ENCODE measurements at regions not wholly inside any gene's neighbourhood (a gene's known extent, or its start where the extent isn't known, plus 50 kb on each side); places are given as distances from the start of the nearest gene placed in this dataset.
"Not testable (repeated sequence)": the region's sequence is repeated elsewhere in the genome, so short reads cannot be mapped to it uniquely, and the experiment has no call there.

DNA sequence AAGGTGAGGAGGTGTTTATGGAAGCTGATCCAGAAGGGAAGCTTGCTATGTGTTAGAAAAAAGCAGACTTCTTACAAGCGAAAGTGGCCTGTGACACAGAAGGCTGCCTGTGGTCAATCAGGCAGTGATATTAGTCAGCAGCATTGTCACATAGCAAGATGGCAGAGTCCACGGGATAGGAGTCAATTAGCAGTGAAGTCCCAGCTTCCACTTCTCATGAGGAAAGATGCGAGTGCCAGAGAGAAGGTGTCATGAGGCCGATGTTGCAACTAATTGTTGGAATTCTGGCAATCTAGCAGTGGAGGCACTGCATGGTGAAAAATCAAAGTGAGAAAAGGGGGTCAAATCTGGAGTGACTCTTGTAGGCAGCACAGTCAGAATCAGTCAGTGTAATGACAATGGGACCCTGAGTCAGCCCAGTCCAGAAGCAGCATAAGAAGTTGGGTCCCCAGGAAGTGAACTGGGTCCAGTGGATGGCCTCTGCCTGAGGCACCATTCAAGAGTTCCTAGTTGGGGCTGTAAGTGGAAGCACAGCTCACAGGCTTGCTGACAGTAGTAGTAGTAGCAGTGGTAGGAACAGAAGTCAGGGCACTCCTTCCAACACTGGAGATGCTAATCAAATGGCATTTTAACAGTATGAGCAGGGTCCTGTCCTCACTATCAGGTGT, 85.1 kb downstream of the TNFRSF13B start:
- Histone ChIP-seq H3K4me1 (ENCODE audit: control insufficient read depth, insufficient read depth, low read length) (no peaks in the 10 kb centered on the region), H3K9me3 (ENCODE audit: control insufficient read depth, insufficient read depth, low read depth, low read length) (no peaks in the 10 kb centered on the region), H3K4me3 (ENCODE audit: low read depth in 2 of 2, low read length in 2 of 2) (no peak overlapping the region), H3K27me3 (ENCODE audit: control insufficient read depth, insufficient read depth, low read length) (no peaks in the 10 kb centered on the region), H3K27ac (ENCODE audit: low read length) (no peak overlapping the region), H3K36me3 (ENCODE audit: control insufficient read depth, insufficient read depth, low read length) (no peaks in the 10 kb centered on the region)
- POLR2A ChIA-PET: no interaction called here
- intact Hi-C loops (cut with micrococcal nuclease; ENCODE audit: unreplicated experiment) (no loop called here), in situ Hi-C loops (cut with HindIII; ENCODE audit: low pct_unique_long_range_greater_than_20kb, low sequenced_read_pairs) (no loop called here)
- CTCF ChIA-PET: no interaction called here
- ATAC-seq (no peak), DNase-seq (ENCODE audit: low read depth, low spot score) (no peak)
- no TSS peak for BruUV-seq (replicated peaks)
- TF ChIP-seq, protein P1, sequence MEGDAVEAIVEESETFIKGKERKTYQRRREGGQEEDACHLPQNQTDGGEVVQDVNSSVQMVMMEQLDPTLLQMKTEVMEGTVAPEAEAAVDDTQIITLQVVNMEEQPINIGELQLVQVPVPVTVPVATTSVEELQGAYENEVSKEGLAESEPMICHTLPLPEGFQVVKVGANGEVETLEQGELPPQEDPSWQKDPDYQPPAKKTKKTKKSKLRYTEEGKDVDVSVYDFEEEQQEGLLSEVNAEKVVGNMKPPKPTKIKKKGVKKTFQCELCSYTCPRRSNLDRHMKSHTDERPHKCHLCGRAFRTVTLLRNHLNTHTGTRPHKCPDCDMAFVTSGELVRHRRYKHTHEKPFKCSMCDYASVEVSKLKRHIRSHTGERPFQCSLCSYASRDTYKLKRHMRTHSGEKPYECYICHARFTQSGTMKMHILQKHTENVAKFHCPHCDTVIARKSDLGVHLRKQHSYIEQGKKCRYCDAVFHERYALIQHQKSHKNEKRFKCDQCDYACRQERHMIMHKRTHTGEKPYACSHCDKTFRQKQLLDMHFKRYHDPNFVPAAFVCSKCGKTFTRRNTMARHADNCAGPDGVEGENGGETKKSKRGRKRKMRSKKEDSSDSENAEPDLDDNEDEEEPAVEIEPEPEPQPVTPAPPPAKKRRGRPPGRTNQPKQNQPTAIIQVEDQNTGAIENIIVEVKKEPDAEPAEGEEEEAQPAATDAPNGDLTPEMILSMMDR (IDR thresholded peaks at IDR 0.05): no peak
- TF ChIP-seq, protein P2, sequence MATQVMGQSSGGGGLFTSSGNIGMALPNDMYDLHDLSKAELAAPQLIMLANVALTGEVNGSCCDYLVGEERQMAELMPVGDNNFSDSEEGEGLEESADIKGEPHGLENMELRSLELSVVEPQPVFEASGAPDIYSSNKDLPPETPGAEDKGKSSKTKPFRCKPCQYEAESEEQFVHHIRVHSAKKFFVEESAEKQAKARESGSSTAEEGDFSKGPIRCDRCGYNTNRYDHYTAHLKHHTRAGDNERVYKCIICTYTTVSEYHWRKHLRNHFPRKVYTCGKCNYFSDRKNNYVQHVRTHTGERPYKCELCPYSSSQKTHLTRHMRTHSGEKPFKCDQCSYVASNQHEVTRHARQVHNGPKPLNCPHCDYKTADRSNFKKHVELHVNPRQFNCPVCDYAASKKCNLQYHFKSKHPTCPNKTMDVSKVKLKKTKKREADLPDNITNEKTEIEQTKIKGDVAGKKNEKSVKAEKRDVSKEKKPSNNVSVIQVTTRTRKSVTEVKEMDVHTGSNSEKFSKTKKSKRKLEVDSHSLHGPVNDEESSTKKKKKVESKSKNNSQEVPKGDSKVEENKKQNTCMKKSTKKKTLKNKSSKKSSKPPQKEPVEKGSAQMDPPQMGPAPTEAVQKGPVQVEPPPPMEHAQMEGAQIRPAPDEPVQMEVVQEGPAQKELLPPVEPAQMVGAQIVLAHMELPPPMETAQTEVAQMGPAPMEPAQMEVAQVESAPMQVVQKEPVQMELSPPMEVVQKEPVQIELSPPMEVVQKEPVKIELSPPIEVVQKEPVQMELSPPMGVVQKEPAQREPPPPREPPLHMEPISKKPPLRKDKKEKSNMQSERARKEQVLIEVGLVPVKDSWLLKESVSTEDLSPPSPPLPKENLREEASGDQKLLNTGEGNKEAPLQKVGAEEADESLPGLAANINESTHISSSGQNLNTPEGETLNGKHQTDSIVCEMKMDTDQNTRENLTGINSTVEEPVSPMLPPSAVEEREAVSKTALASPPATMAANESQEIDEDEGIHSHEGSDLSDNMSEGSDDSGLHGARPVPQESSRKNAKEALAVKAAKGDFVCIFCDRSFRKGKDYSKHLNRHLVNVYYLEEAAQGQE (IDR thresholded peaks at IDR 0.05; ENCODE audit: insufficient read depth in 1 of 2, low read depth in 2 of 2, low read length in 1 of 2): no peak
- TF ChIP-seq TCF7L2 (IDR thresholded peaks at IDR 0.05; ENCODE audit: low read depth, low read length): no peak
- no peak for TF ChIP-seq SIN3A (IDR thresholded peaks at IDR 0.05; ENCODE audit: borderline replicate concordance, insufficient read depth, low read depth, low read length)
- TF ChIP-seq POLR2AphosphoS5 (IDR thresholded peaks at IDR 0.05; ENCODE audit: low read depth, low read length): no peak

DNA sequence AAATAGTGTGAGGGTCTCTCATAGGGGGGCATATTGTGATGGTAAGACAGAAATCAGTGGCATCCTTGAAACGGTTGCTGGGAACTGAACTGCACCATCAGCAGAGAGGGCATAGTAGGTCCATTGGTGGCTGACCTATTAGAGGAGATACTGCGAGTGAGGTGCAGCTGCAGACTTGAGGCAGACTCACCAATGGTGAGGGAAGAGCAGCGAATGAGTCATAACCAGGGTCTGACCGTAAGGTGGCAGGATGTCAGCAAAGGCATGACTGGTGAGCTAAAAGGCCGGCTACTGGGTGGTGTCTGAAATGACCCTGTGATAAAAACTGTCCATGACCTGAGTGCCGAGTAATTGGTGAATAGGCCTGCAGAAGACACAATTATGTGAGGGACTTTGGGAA, 86.7 kb downstream of the TNFRSF13B start:
- H3K4me3 ChIP-seq (ENCODE audit: low read depth in 2 of 2, low read length in 2 of 2): not testable (repeated sequence)

DNA sequence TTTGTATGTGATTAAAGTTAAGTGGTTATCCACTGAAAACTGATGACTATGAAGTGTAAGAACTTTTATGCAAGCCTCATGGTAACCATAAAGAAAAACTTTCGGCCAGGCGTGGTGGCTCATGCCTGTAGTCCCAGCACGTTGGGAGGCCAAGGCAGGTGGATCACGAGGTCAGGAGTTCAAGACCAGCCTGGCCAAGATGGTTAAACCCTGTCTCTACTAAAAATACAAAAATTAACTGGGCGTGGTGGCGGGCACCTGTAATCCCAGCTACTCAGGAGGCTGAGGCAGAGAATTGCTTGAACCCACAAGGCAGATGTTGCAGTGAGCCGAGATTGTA, 89.0 kb downstream of the TNFRSF13B start:
- BruUV-seq (replicated peaks); H3K4me3 ChIP-seq (ENCODE audit: low read depth in 2 of 2, low read length in 2 of 2); DNase-seq (ENCODE audit: low read depth, low spot score); in situ Hi-C loops (cut with HindIII; ENCODE audit: low pct_unique_long_range_greater_than_20kb, low sequenced_read_pairs); intact Hi-C loops (cut with micrococcal nuclease; ENCODE audit: unreplicated experiment); POLR2A ChIA-PET; H3K4me1 ChIP-seq (ENCODE audit: control insufficient read depth, insufficient read depth, low read length); H3K27me3 ChIP-seq (ENCODE audit: control insufficient read depth, insufficient read depth, low read length); H3K9me3 ChIP-seq (ENCODE audit: control insufficient read depth, insufficient read depth, low read depth, low read length); H3K27ac ChIP-seq (ENCODE audit: low read length); H3K36me3 ChIP-seq (ENCODE audit: control insufficient read depth, insufficient read depth, low read length); CTCF ChIA-PET; ATAC-seq: not testable (repeated sequence)

More for the DNA sequence above, 86.7 kb downstream of the TNFRSF13B start:
- H3K9me3 ChIP-seq (ENCODE audit: control insufficient read depth, insufficient read depth, low read depth, low read length); in situ Hi-C loops (cut with HindIII; ENCODE audit: low pct_unique_long_range_greater_than_20kb, low sequenced_read_pairs); BruUV-seq (replicated peaks); POLR2A ChIA-PET; H3K27ac ChIP-seq (ENCODE audit: low read length); H3K27me3 ChIP-seq (ENCODE audit: control insufficient read depth, insufficient read depth, low read length); DNase-seq (ENCODE audit: low read depth, low spot score); CTCF ChIA-PET; intact Hi-C loops (cut with micrococcal nuclease; ENCODE audit: unreplicated experiment); H3K36me3 ChIP-seq (ENCODE audit: control insufficient read depth, insufficient read depth, low read length); H3K4me1 ChIP-seq (ENCODE audit: control insufficient read depth, insufficient read depth, low read length); ATAC-seq: not testable (repeated sequence)
